ENCODE measurements at regions not wholly inside any gene's neighbourhood (a gene's known extent, or its start where the extent isn't known, plus 50 kb on each side); places are given as distances from the start of the nearest gene placed in this dataset.

DNA sequence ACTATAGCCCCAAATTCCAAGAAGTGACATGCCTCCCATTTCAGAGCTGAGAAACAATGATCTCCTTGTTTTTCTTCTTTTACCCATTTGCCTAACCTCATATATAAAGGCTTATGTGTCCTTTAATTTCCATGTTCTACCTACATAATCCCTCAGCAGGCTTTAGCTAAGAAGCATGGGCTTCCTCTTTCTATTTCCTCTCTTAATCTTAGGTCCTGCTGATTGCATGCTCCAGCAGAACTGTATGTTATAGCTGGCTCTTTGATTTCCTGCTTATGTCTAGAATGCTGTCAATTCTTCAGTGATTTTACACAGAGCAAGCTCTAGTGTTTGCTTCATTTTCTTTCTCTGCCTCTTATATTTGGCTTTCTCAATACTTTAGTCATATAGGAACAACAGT lies 151.7 kb upstream of the COX10 start:
- DNase-seq (ENCODE audit: low read depth) = no peak
- H3K4me3 ChIP-seq (ENCODE audit: low read depth, low read length) = no peak overlapping the region

DNA sequence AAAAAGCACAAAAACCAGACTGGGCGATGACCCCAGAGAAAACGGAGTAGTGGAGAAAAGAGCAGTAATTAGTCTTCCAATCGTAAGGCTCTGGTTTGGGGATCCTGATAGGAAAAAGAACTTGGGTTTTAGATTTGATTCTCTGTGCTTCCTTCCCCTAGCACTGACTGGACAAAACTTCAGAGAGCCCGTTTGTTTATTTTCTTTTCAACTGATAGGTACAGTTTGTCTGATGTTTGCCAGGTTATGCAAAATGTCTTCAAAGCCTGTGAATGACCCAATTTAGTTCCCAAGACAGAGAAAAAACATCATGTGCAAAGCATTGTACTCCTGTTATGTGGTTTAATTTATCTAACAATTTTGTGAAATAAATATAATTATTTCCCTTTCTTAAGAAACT lies 151.1 kb upstream of the COX10 start:
- DNase-seq (ENCODE audit: low read depth) = no peak
- H3K4me3 ChIP-seq (ENCODE audit: low read depth, low read length) = no peak overlapping the region

GRCh38 chr17:13919818-13920217 lies 149.5 kb upstream of the COX10 start:
- no peak overlapping the region for H3K4me3 ChIP-seq (ENCODE audit: low read depth, low read length)

DNA sequence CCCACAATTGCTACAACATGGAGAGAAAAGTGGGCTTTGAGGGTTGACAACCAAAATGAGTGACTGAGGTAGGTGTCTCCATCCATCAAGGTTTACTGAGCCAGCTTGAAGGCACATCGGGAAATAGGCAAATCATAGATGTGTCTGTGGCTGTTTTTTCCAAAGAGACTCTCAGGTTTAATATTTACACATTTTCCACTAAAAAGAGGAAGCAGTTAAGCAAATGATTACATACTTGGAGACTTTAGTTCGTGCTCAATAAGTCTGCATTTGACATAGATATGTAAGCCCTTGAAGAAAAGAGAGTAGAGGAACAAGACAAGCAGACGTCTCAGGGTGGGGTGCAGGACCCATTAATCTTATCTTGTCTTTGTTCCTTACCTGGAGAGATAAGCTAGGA lies 148.9 kb upstream of the COX10 start:
- no peak for DNase-seq (ENCODE audit: low read depth)

More at GRCh38 chr17:13919818-13920217, 149.5 kb upstream of the COX10 start:
- DNase-seq (ENCODE audit: low read depth) = no peak

GRCh38 chr17:13921841-13922776 lies 147.2 kb upstream of the COX10 start:
- H3K4me3 ChIP-seq (ENCODE audit: low read depth, low read length) = no peak overlapping the region
- DNase-seq (ENCODE audit: low read depth) = no peak

More for the DNA sequence above, 148.9 kb upstream of the COX10 start:
- H3K4me3 ChIP-seq (ENCODE audit: low read depth, low read length) = no peak overlapping the region

GRCh38 chr17:13922885-13923284 lies 146.4 kb upstream of the COX10 start:
- H3K4me3 ChIP-seq (ENCODE audit: low read depth, low read length) = no peak overlapping the region
- DNase-seq (ENCODE audit: low read depth) = no peak

- no peak overlapping the region for H3K4me3 ChIP-seq (ENCODE audit: low read depth, low read length)
- no peak for DNase-seq (ENCODE audit: low read depth)
Measured at GRCh38 chr17:13925579-13925978, 143.7 kb upstream of the COX10 start.

GRCh38 chr17:13931111-13931526 lies 138.2 kb upstream of the COX10 start:
- H3K4me3 ChIP-seq (ENCODE audit: low read depth, low read length) = no peak overlapping the region
- DNase-seq (ENCODE audit: low read depth) = peak; percentile 88

DNA sequence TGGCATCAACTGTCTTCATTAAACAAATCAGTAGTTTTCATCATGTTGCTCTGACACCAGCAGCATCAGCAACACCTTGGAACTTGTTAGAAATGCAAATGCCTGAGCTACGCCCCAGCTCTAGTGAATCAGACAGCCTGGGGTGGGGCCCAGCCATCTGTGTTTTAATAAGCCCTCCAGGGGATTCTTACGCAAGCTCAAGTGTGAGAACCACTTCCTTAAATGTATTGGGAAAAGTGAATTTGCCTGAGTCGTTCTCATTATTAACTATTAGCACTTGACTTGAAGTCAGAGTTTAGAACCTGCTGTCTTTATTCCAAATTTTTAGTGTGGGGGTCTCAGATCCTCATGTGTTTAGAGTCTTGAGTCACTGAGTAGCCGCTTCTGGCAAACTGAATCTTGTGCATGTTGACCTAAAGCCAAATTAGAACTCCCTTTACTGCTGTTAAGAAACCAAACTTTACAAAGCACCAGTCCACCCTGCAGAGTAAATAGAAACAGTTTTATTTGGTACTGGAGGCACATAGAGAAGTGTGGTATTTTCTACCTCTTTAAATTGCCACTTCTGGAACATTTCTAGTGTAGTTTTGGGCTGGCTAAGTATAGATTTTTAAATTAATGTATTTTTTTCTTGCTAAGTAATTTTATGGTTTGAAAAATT lies 137.4 kb upstream of the COX10 start:
- no peak overlapping the region for H3K4me3 ChIP-seq (ENCODE audit: low read depth, low read length)
- peak; percentile 84 for DNase-seq (ENCODE audit: low read depth)

DNA sequence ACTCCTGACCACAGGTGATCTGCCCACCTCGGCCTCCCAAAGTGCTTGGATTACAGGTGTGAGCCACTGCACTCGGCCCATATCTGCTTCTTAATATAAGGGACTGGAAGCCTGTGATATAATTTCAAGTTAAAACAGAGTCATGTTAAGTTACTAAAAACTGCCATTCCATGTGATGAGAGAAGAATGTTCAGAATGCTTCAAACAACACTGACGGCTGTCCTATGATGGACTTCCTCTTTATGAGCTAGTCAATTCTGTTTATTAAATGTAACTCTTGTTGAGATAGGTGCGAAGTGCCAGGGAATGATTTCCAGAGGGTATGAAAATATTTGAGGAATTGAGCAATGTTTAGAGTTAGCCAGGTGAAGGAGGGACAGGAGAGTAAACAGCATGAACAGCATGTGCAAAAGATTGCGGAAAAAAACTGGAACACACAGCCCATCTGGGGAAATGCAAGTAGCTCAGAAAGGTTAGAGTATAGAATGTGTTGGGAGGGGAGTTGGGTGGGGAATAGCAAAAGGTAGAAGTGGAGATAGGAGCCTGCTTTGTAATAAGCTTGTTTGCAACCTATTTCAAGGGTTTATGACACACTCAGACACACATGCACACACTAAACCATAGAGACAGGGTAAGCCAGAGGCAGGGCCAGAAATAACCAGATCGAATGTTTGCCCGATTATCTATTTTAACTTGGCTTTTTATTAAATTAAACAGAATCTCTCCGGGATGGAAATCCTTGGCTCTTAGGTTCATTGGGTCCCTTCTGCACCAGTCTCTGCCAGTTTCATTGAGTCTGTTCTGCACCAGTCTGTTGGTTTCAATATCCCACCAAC lies 135.6 kb upstream of the COX10 start:
- no peak overlapping the region for H3K4me3 ChIP-seq (ENCODE audit: low read depth, low read length)
- DNase-seq (ENCODE audit: low read depth) = no peak

DNA sequence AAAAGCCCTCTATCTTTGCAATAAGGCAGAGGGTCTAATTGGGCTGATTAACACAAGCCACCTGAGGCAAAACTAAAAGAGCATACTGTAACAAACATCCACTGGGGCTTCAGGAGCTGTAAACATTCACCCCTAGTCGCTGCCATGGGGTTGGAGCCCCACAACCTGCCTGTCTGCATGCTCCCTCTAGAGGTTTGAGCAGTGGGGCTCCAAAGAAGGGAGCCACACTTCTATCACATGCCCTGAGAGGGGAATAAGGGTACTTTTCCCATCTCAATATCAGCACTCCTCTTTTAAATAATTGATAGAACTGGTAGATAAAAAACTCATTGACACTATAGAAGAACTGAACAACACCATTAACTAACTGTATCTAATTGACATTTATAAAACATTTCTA lies 130.1 kb upstream of the COX10 start:
- H3K4me3 ChIP-seq (ENCODE audit: low read depth, low read length) = no peak overlapping the region
- DNase-seq (ENCODE audit: low read depth) = no peak

DNA sequence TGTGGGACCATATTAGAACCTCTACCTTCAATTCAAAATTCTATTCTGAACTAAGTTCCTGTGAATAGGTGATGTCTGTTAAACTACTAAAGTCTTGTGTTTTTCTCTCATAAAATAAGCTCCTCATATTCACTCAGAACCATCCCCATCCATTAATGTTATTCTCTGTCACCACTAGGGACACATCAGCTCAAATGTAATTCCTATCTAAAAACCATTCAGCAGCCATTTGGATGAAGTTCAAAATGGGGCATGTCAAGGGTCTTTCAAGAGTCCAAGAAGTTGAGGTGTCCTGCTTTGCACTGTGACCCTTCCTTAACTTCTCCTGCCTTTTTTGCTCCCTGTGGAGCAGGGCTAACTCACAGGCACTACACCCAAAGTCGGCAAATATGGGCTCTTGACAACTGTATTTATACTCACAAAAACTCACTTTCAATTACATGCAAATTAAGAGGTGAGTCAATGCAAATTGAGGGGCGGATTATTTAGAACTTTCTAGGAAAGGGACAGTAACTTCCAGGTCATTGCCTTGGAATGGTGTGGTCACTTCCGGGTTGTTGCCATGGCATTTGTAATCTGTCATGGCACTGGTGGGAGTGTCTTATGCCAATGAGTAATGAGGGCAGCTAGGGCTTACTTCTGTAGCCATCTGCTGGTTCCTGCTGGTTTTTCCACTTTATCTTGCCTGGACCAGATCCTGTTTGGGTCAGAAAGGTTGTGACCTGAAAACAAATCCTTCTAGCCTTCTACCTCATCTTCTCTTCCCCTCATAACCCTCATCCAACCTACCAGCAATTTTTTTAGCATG lies 128.2 kb upstream of the COX10 start:
- H3K4me3 ChIP-seq (ENCODE audit: low read depth, low read length) = no peak overlapping the region
- DNase-seq (ENCODE audit: low read depth) = no peak

- DNase-seq (ENCODE audit: low read depth) = no peak
- H3K4me3 ChIP-seq (ENCODE audit: low read depth, low read length) = no peak overlapping the region
Measured at GRCh38 chr17:13941781-13942180, 127.5 kb upstream of the COX10 start.

- H3K4me3 ChIP-seq (ENCODE audit: low read depth, low read length) = no peak overlapping the region
- no peak for DNase-seq (ENCODE audit: low read depth)
Measured at GRCh38 chr17:13943909-13944308, 125.4 kb upstream of the COX10 start.

DNA sequence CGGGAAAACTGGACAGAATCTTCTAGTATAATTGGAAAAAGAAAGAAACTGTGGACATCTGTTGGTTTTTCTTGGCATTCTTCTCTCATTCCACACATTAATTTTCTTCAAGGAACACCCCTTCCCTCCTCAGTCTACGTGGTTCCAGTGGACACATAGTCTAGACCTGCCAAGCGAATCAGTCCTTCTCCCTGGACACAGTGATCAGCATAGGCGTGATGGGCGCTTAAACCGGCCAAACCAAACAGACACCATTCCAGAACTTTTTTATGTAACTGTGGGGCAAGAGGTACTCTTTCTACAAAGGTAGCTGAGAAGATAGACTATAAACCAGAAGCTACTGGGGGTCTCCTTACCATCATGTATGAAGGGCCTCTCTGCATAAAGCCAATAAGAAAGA lies 121.8 kb upstream of the COX10 start:
- no peak for DNase-seq (ENCODE audit: low read depth)
- no peak overlapping the region for H3K4me3 ChIP-seq (ENCODE audit: low read depth, low read length)

GRCh38 chr17:13952009-13952750 lies 117.1 kb upstream of the COX10 start:
- H3K4me3 ChIP-seq (ENCODE audit: low read depth, low read length) = no peak overlapping the region
- DNase-seq (ENCODE audit: low read depth) = no peak

DNA sequence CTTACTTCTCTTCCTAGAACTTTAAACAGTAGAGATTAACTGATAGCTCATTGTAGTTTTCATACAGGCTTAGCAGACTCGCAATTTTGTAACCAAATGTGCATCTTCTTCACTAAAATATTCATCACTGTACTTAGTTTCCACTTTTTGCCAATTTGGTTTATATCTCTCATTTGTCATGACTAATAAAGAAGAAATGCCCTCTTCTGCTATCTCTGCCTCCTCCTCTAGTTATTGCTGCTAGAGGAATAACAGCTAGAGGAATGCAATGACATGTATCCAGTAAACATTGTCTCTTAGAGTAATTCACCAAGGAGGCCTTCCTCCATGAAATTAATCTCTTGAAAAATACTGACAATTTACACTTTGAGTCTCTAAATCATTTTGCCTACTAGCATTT lies 115.5 kb upstream of the COX10 start:
- no peak for DNase-seq (ENCODE audit: low read depth)
- H3K4me3 ChIP-seq (ENCODE audit: low read depth, low read length) = no peak overlapping the region

DNA sequence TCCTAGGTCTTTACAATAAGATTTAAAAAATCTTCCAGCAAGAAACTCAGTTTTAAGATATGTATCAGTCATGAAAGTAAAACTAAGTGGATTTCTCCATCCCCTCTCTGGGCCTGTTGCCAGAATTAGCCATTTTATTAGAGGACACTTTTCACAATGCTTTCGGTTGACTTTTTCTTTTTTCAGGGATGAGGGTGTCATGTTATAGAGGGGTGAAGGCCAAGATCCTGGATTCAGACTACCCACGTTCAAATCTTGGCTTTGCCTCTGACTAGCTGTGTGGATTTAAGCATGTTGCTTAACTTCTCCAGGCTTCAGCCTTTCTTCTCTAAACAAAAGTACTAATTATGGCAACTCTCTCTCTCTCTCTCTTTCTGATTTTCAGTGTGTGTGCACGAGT lies 111.7 kb upstream of the COX10 start:
- DNase-seq (ENCODE audit: low read depth) = peak; percentile 47
- H3K4me3 ChIP-seq (ENCODE audit: low read depth, low read length) = no peak overlapping the region

DNA sequence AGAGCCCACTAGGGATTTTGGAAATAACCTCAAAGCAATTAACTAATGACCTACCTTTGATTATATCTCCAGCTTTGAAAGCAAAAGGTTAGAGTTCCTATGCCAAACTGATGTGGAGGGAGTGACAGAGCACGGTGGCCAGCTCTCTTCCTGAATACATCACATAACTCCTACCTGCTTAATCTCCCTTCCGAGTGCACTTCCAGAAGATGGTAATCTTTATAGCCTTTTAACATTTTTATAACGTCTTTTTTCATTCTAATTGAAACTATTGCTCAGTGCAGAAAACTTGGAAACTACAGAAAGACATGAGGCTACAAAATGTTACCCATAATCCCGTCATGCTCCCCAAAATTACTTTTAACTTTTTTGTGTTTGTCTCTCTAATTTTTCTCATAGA lies 110.5 kb upstream of the COX10 start:
- no peak for DNase-seq (ENCODE audit: low read depth)
- no peak overlapping the region for H3K4me3 ChIP-seq (ENCODE audit: low read depth, low read length)

All from skeletal muscle cell (primary cell).